SK-N-MC (cell line): ENCODE measurements at regions not wholly inside any gene's neighbourhood (a gene's known extent, or its start where the extent isn't known, plus 50 kb on each side); places are given as distances from the start of the nearest gene placed in this dataset.

Experiments used
- DNase-seq: peaks from one replicate; pipeline ENCODE4 v3.0.0-alpha.2; 2011; ENCODE audit warnings: low read depth, low spot score
- H3K27ac ChIP-seq: fragments of 200-600 bp; sonication (generic); 2 replicates; pipeline ENCODE4 v1.5.1; 2016; ENCODE audit warnings: mixed run types
- H3K36me3 ChIP-seq: fragments of 200-600 bp; sonication (generic); 2 replicates; pipeline ENCODE4 v1.6.1; 2017; ENCODE audit warnings: antibody characterized with exemption, low read length, mixed read lengths; ENCODE audit not compliant: insufficient read depth
- H3K4me3 ChIP-seq: fragments of 200-600 bp; sonication (generic); 2 replicates; pipeline ENCODE4 v1.5.1; 2016
- H3K9ac ChIP-seq: fragments of 200-600 bp; sonication (generic); 2 replicates; pipeline ENCODE4 v1.8.0; 2017; ENCODE audit warnings: mixed run types, mixed read lengths; ENCODE audit not compliant: insufficient read length
- H3K9me3 ChIP-seq: fragments of 200-600 bp; sonication (generic); 2 replicates; pipeline ENCODE4 v1.6.1; 2017; ENCODE audit warnings: low read depth, mild to moderate bottlenecking, antibody characterized with exemption, low read length, moderate library complexity, mixed read lengths
- EZH2 ChIP-seq: fragments of 200-600 bp; sonication (generic); IDR thresholded peaks from one replicate; pipeline ENCODE4 v1.6.1; 2017; ENCODE audit warnings: antibody characterized with exemption
- FOXP2 ChIP-seq: optimal IDR thresholded peaks from 2 replicates; pipeline ENCODE3; 2011; ENCODE audit warnings: mild to moderate bottlenecking, moderate library complexity; ENCODE audit not compliant: insufficient read depth; ENCODE audit errors: extremely low read length, control extremely low read depth
- POLR2AphosphoS5 ChIP-seq: IDR thresholded peaks from 2 replicates; pipeline ENCODE4 v1.6.1; 2012; ENCODE audit warnings: mild to moderate bottlenecking, low read depth, low read length, borderline replicate concordance

GRCh38 chr4:16351161-16351560, 124.9 kb upstream of the TAPT1 start:
- Histone ChIP-seq H3K9me3 (no peaks in the 10 kb centered on the region), H3K9ac (no peak overlapping the region), H3K4me3 (no peak overlapping the region), H3K27ac (no peak overlapping the region), H3K36me3 (no peaks in the 10 kb centered on the region)
- DNase-seq: no peak
- TF ChIP-seq POLR2AphosphoS5: no peak
- TF ChIP-seq EZH2: no peak
- no peak for TF ChIP-seq FOXP2

GRCh38 chr4:16344853-16345252, 118.6 kb upstream of the TAPT1 start:
- Histone ChIP-seq H3K9ac (no peak overlapping the region), H3K36me3 (no peaks in the 10 kb centered on the region), H3K27ac (no peak overlapping the region), H3K4me3 (no peak overlapping the region), H3K9me3 (no peaks in the 10 kb centered on the region)
- TF ChIP-seq FOXP2 (no peak), POLR2AphosphoS5 (no peak), EZH2 (no peak)
- DNase-seq: no peak

- Histone ChIP-seq H3K9ac (no peak overlapping the region), H3K27ac (no peak overlapping the region), H3K9me3 (no peaks in the 10 kb centered on the region), H3K36me3 (no peaks in the 10 kb centered on the region), H3K4me3 (no peak overlapping the region)
- no peak for DNase-seq
- TF ChIP-seq FOXP2 (no peak), POLR2AphosphoS5 (no peak), EZH2 (no peak)
Measured at GRCh38 chr4:16337936-16338335, 111.7 kb upstream of the TAPT1 start.

- no peak overlapping the region for H3K27ac ChIP-seq
- H3K9me3 ChIP-seq: no peaks in the 10 kb centered on the region
- DNase-seq: peak; percentile 83
- peak overlapping the region; percentile 12; the same call in 1 of the 2 replicates for H3K4me3 ChIP-seq
- TF ChIP-seq EZH2: no peak
- TF ChIP-seq FOXP2: no peak
- peak; percentile 38; the same call in 1 of the 2 replicates for TF ChIP-seq POLR2AphosphoS5
- H3K36me3 ChIP-seq: no peaks in the 10 kb centered on the region
- H3K9ac ChIP-seq: no peak overlapping the region
Measured at GRCh38 chr4:16334601-16335000, 108.3 kb upstream of the TAPT1 start.

GRCh38 chr4:16329797-16330134, 103.5 kb upstream of the TAPT1 start:
- no peak overlapping the region for H3K27ac ChIP-seq
- no peaks in the 10 kb centered on the region for H3K36me3 ChIP-seq
- no peak for DNase-seq

GRCh38 chr4:16329125-16329796, 103.0 kb upstream of the TAPT1 start:
- DNase-seq: no peak

More at GRCh38 chr4:16329797-16330134, 103.5 kb upstream of the TAPT1 start:
- Histone ChIP-seq H3K9me3 (no peaks in the 10 kb centered on the region), H3K9ac (no peak overlapping the region), H3K4me3 (no peak overlapping the region)
- TF ChIP-seq FOXP2 (no peak), POLR2AphosphoS5 (no peak), EZH2 (no peak)

GRCh38 chr4:16322183-16322582, 95.9 kb upstream of the TAPT1 start:
- H3K27ac ChIP-seq: no peak overlapping the region
- no peak overlapping the region for H3K4me3 ChIP-seq
- no peak overlapping the region for H3K9ac ChIP-seq
- H3K9me3 ChIP-seq: no peaks in the 10 kb centered on the region
- DNase-seq: no peak
- TF ChIP-seq EZH2 (no peak), POLR2AphosphoS5 (no peak), FOXP2 (no peak)
- no peaks in the 10 kb centered on the region for H3K36me3 ChIP-seq

More at GRCh38 chr4:16329125-16329796, 103.0 kb upstream of the TAPT1 start:
- H3K4me3 ChIP-seq: no peak overlapping the region
- no peak overlapping the region for H3K9ac ChIP-seq
- TF ChIP-seq POLR2AphosphoS5 (no peak), EZH2 (no peak), FOXP2 (no peak)
- no peak overlapping the region for H3K27ac ChIP-seq
- H3K36me3 ChIP-seq: no peaks in the 10 kb centered on the region
- H3K9me3 ChIP-seq: no peaks in the 10 kb centered on the region

- H3K36me3 ChIP-seq: no peaks in the 10 kb centered on the region
- H3K27ac ChIP-seq: no peak overlapping the region
- no peak overlapping the region for H3K9ac ChIP-seq
- no peaks in the 10 kb centered on the region for H3K9me3 ChIP-seq
- peak; percentile 56 for DNase-seq
- TF ChIP-seq EZH2 (no peak), POLR2AphosphoS5 (no peak), FOXP2 (no peak)
- H3K4me3 ChIP-seq: no peak overlapping the region
Measured at GRCh38 chr4:16315456-16315855, 89.2 kb upstream of the TAPT1 start.

- Histone ChIP-seq H3K27ac (no peak overlapping the region), H3K36me3 (no peaks in the 10 kb centered on the region), H3K9ac (no peak overlapping the region), H3K4me3 (no peak overlapping the region), H3K9me3 (no peaks in the 10 kb centered on the region)
- no peak for TF ChIP-seq FOXP2
- no peak for TF ChIP-seq POLR2AphosphoS5
- no peak for TF ChIP-seq EZH2
- DNase-seq: no peak
Measured at GRCh38 chr4:16310606-16311005, 84.3 kb upstream of the TAPT1 start.
